Gastroesophageal sphincter (tissue), 4 donors: ENCODE measurements at regions not wholly inside any gene's neighbourhood (a gene's known extent, or its start where the extent isn't known, plus 50 kb on each side); places are given as distances from the start of the nearest gene placed in this dataset.

Experiments
- ATAC-seq: fragments of 150-250 bp; one replicate; pipeline ENCODE4 v1.9.1; 2016; ENCODE audit warnings: mild to moderate bottlenecking, moderate library complexity
- H3K27ac ChIP-seq, 4 donors: fragments of 200-600 bp; sonication (generic) in 3 of 4; 1 replicate in 3 of 4; 2 replicates in 1 of 4; pipeline ENCODE4 v1.5.1; 2016 to 2019
- H3K27me3 ChIP-seq: fragments of 200-600 bp; sonication (generic); one replicate; pipeline ENCODE4 v1.5.1; 2019
- H3K36me3 ChIP-seq, 2 donors: fragments of 200-600 bp; sonication (generic); one replicate each; pipeline ENCODE4 v1.5.1; 2019; ENCODE audit warnings: control low read depth in 1 of 2
- H3K4me1 ChIP-seq, 3 donors: fragments of 200-600 bp; sonication (generic); 1 replicate in 2 of 3; 2 replicates in 1 of 3; pipeline ENCODE4 v1.5.1; 2016 to 2019; ENCODE audit warnings: control low read depth in 2 of 3
- H3K4me3 ChIP-seq, 2 donors: fragments of 200-600 bp; sonication (generic); one replicate each; pipeline ENCODE4 v1.5.1; 2019; ENCODE audit warnings: mild to moderate bottlenecking in 1 of 2, moderate library complexity in 1 of 2
- H3K9me3 ChIP-seq, 3 donors: fragments of 200-600 bp; sonication (generic); one replicate each; pipeline ENCODE4 v1.5.1; 2017 to 2019; ENCODE audit warnings: control low read depth in 2 of 3
- EP300 ChIP-seq: sonication (generic); formaldehyde crosslinking; IDR thresholded peaks from one replicate; pipeline ENCODE4 v1.6.1; 2017; ENCODE audit warnings: antibody characterized with exemption, mild to moderate bottlenecking
- POLR2A ChIP-seq, 2 donors: fragments of 450-650 bp; IDR thresholded peaks; one replicate each; pipeline ENCODE4 v1.6.1; 2017; ENCODE audit warnings: antibody characterized with exemption in 2 of 2, mild to moderate bottlenecking in 2 of 2, moderate library complexity in 1 of 2
- POLR2AphosphoS5 ChIP-seq: sonication (generic); formaldehyde crosslinking; IDR thresholded peaks from one replicate; pipeline ENCODE4 v1.6.1; 2017; ENCODE audit warnings: antibody characterized with exemption
- WGBS, 2 donors: methylation state at CpG; one replicate each; pipeline ENCODE4 v1.1.5; 2018; ENCODE audit warnings: low coverage in 1 of 2; 5-methylcytosine and 5-hydroxymethylcytosine counted together
- TF ChIP-seq, protein P1 (sequence below), 4 experiments: fragments of 200-600 bp in 2 of 4; fragments of 450-650 bp in 2 of 4; sonication (generic) in 1 of 4; IDR thresholded peaks; one replicate each; pipeline ENCODE4 v1.5.1; 2017 to 2019; ENCODE audit warnings: antibody characterized with exemption in 4 of 4, mild to moderate bottlenecking in 2 of 4, moderate library complexity in 2 of 4

DNA sequence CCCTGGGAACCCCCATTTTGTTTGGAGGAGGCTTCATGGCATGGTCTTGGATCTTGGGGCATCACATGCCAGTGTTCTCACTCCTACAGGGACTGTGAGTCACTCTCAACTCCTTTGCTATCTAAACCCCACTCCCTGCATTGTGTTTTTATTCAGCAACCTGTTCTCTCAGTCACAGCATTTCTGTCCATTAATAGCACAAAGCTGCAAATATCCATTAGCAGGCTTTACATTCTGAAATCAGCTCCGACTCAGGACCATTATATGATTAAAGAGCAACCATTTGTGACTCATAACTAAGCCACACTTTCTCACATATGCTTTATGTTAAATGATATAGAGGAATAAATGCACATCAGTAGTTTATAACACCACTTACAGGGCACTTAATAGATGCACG, 462.1 kb upstream of the BRINP1 start:
- H3K27me3 ChIP-seq, result no peaks in the 10 kb centered on the region
- TF ChIP-seq, protein P1, sequence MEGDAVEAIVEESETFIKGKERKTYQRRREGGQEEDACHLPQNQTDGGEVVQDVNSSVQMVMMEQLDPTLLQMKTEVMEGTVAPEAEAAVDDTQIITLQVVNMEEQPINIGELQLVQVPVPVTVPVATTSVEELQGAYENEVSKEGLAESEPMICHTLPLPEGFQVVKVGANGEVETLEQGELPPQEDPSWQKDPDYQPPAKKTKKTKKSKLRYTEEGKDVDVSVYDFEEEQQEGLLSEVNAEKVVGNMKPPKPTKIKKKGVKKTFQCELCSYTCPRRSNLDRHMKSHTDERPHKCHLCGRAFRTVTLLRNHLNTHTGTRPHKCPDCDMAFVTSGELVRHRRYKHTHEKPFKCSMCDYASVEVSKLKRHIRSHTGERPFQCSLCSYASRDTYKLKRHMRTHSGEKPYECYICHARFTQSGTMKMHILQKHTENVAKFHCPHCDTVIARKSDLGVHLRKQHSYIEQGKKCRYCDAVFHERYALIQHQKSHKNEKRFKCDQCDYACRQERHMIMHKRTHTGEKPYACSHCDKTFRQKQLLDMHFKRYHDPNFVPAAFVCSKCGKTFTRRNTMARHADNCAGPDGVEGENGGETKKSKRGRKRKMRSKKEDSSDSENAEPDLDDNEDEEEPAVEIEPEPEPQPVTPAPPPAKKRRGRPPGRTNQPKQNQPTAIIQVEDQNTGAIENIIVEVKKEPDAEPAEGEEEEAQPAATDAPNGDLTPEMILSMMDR (IDR thresholded peaks at IDR 0.05), result no peak
- TF ChIP-seq POLR2AphosphoS5 (no peak), POLR2A (IDR thresholded peaks at IDR 0.05) (no peak), EP300 (no peak)
- no peaks in the 10 kb centered on the region for H3K9me3 ChIP-seq
- ATAC-seq, result no peak
- WGBS, 2 donors, result 74 to 80% methylated on average over 2 of the region's 2 CpGs
- H3K36me3 ChIP-seq, result no peaks in the 10 kb centered on the region
- peaks cover 0 to 15% (median 0%) of the 10 kb centered on the region in 3 donors for H3K4me1 ChIP-seq
- H3K4me3 ChIP-seq, result no peak overlapping the region
- no peak overlapping the region for H3K27ac ChIP-seq

- H3K27ac ChIP-seq, result no peak overlapping the region
- no peak overlapping the region for H3K4me3 ChIP-seq
- WGBS, 2 donors, result 77 to 91% methylated on average over 3 of the region's 3 CpGs
- TF ChIP-seq, protein P1 (IDR thresholded peaks at IDR 0.05), result no peak
- TF ChIP-seq POLR2AphosphoS5, result no peak
- no peak for TF ChIP-seq POLR2A (IDR thresholded peaks at IDR 0.05)
- no peak for TF ChIP-seq EP300
- no peak for ATAC-seq
- no peaks in the 10 kb centered on the region for H3K9me3 ChIP-seq
- H3K36me3 ChIP-seq, result no peaks in the 10 kb centered on the region
- H3K27me3 ChIP-seq, result no peaks in the 10 kb centered on the region
- H3K4me1 ChIP-seq, result peaks cover 0 to 15% (median 0%) of the 10 kb centered on the region in 3 donors
These were observed 460.5 kb upstream of the BRINP1 start for GRCh38 chr9:119829748-119830147.

GRCh38 chr9:119829186-119829585, 460.0 kb upstream of the BRINP1 start:
- TF ChIP-seq EP300, result no peak
- no peak for TF ChIP-seq POLR2A (IDR thresholded peaks at IDR 0.05)
- TF ChIP-seq POLR2AphosphoS5, result no peak
- TF ChIP-seq, protein P1 (IDR thresholded peaks at IDR 0.05), result no peak
- H3K27ac ChIP-seq, result no peak overlapping the region
- no peak overlapping the region for H3K4me3 ChIP-seq
- 53 to 69% methylated on average over 2 of the region's 2 CpGs for WGBS, 2 donors
- H3K36me3 ChIP-seq, result no peaks in the 10 kb centered on the region
- ATAC-seq, result no peak
- H3K27me3 ChIP-seq, result no peaks in the 10 kb centered on the region
- peaks cover 0 to 15% (median 0%) of the 10 kb centered on the region in 3 donors for H3K4me1 ChIP-seq
- no peaks in the 10 kb centered on the region for H3K9me3 ChIP-seq

DNA sequence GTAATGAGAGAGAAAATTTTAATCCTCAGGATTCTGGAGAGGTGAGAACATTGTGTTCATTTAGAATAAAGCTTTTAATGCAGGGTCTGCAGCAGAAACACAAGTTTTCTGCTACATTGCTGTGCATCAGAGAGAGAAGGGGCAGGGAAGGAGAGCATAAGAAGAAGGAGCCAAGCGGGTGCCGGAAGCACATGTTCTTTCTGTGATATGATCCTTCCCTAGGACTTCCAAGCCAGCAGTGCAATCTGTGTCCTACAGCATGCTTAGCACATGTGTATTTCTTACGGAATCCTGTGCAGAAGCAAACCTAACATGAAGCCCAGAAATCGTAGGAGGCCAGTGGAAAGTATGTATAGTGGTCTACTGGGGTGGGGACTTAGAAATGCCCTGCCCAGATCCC, 458.3 kb upstream of the BRINP1 start:
- H3K36me3 ChIP-seq, result no peaks in the 10 kb centered on the region
- H3K4me1 ChIP-seq, result peaks cover 0 to 15% (median 0%) of the 10 kb centered on the region in 3 donors
- WGBS, 2 donors, result 57 to 58% methylated on average over 4 of the region's 4 CpGs
- H3K4me3 ChIP-seq, result no peak overlapping the region
- H3K27ac ChIP-seq, result no peak overlapping the region
- H3K27me3 ChIP-seq, result no peaks in the 10 kb centered on the region
- no peaks in the 10 kb centered on the region for H3K9me3 ChIP-seq
- TF ChIP-seq EP300, result no peak
- no peak for TF ChIP-seq POLR2A (IDR thresholded peaks at IDR 0.05)
- no peak for TF ChIP-seq POLR2AphosphoS5
- TF ChIP-seq, protein P1 (IDR thresholded peaks at IDR 0.05), result no peak
- ATAC-seq, result no peak

GRCh38 chr9:119827126-119827525, 457.9 kb upstream of the BRINP1 start:
- WGBS, 2 donors, result 33 to 41% methylated on average over 4 of the region's 4 CpGs
- Histone ChIP-seq H3K4me3 (no peak overlapping the region), H3K27me3 (no peaks in the 10 kb centered on the region), H3K36me3 (no peaks in the 10 kb centered on the region), H3K9me3 (no peaks in the 10 kb centered on the region), H3K4me1 (peaks cover 0 to 15% (median 0%) of the 10 kb centered on the region in 3 donors), H3K27ac (no peak overlapping the region)
- TF ChIP-seq, protein P1 (IDR thresholded peaks at IDR 0.05), result no peak
- TF ChIP-seq EP300 (no peak), POLR2A (IDR thresholded peaks at IDR 0.05) (no peak), POLR2AphosphoS5 (no peak)
- ATAC-seq, result no peak
